GM18868 (cell line): ENCODE measurements at regions not wholly inside any gene's neighbourhood (a gene's known extent, or its start where the extent isn't known, plus 50 kb on each side); places are given as distances from the start of the nearest gene placed in this dataset.

ENCODE experiments used
- ATAC-seq: cut with Tn5 transposase; IDR thresholded peaks from one replicate; pipeline ENCODE4 v1.9.1; 2021; ENCODE audit warnings: mild to moderate bottlenecking, moderate library complexity; ENCODE audit not compliant: unreplicated experiment

GRCh38 chr5:73339711-73340110 lies 108.9 kb downstream of the FOXD1 start:
- no peak for ATAC-seq

DNA sequence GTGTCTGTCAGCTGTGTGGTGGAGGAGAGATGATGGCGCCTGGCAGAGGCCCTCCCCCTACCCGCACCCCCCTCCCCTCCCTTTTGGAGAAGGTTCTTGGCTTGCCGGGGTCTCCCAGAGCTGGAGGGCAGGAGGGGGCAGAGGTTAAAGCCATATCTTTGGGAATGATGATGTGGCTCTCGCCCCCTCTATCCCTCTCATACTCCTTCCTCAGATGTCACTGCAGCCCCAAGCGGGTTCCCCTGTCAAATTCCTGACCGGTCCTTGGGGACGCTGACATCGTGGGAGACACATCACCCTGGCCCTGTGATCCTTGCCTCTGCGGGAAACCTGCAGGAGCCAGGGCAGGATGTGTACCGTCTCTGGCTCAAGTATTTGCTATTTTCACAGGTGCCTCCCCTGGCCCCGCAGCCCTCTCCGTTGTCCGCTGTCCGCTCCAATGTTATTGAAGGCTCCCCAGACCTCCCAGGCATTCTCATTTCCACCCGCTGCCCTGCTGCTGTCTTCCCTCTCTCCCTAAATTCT lies 109.5 kb downstream of the FOXD1 start:
- ATAC-seq = no peak

DNA sequence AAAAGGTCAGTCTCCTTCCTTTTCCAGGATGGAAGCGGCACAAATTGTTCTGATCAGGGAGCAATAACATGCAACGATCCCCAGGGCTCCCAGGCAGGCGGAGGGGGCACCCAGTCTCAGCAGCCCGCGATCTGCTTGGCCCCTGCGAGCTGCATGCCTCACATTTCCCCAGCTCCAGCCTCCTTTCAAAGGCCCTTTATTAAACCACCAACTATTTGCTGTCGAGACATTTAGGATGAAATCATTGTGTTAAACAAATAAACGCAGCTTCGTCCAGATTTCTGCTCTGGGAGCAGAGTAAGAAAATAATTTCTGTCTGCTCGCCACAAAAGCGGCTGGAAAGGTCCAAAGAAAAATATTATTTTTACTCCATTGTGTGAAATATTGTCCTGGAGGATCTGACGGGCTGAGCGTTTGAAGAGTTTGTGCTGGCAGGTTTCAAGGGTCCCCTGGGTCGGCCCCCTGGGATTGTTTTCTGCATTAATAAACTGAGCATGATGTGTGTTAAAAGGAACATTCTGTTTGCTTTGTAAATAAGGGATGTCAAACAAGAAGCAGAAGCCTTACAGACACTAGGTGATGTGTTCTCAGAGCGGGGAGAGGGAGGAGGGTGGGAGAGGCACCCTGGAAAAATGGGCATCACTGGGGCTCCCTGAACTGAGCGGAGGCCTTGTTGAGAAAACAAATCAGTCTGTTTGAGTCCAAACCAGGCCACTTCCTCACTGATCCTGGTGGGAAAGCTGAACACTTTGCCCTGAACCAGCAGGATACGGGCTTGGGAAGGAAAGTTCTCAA lies 110.1 kb downstream of the FOXD1 start:
- no peak for ATAC-seq

GRCh38 chr5:73337586-73338255 lies 110.9 kb downstream of the FOXD1 start:
- ATAC-seq = no peak

- ATAC-seq = no peak
Observed at GRCh38 chr5:73336366-73336765, 112.2 kb downstream of the FOXD1 start.

- no peak for ATAC-seq
Observed at GRCh38 chr5:73333944-73334703, 114.5 kb downstream of the FOXD1 start.

DNA sequence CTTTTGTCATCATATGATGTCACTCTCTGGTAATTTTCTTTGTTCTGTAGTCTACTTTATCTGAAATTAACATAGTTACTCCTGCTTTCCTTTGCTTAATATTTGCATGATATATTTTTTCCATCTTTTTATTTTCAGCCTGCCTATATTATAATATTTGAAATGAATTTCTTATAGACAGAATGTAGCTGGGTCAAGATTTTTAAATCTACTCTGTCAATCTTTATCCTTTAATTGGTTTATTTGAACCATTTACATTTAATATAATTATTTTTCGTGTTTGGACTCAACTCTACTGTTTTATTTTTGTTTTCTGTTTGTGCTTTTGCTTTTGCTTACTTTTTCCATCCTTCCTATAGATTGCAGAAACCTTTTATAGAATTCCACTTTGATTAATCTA lies 118.0 kb downstream of the FOXD1 start:
- no peak for ATAC-seq

DNA sequence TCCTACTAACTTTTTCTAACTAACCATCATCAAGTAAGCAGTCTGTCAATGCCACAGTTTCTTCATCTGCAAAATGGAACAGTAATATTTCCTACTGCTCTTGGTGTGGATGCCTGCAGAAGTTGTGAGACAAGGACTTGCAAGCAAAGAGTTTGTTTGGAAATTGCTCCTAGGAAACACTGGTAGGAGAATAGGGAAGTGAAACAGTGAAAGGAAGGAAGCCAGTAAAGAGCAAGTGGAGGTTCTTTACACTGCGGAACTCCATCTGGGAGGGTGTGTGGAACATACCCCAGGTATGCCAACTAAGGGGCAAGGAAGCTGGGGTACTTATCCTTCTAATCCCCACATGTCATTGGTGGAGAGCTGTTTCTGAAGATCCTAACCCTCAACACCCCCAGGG lies 119.9 kb downstream of the FOXD1 start:
- no peak for ATAC-seq

- ATAC-seq = no peak
Observed at GRCh38 chr5:73327908-73328455, 120.6 kb downstream of the FOXD1 start.

- ATAC-seq = no peak
Observed at GRCh38 chr5:73325546-73325945, 123.0 kb downstream of the FOXD1 start.

- no peak for ATAC-seq
Observed at GRCh38 chr5:73323466-73323865, 125.1 kb downstream of the FOXD1 start.

- no peak for ATAC-seq
Observed at GRCh38 chr5:73322437-73323076, 126.0 kb downstream of the FOXD1 start.

DNA sequence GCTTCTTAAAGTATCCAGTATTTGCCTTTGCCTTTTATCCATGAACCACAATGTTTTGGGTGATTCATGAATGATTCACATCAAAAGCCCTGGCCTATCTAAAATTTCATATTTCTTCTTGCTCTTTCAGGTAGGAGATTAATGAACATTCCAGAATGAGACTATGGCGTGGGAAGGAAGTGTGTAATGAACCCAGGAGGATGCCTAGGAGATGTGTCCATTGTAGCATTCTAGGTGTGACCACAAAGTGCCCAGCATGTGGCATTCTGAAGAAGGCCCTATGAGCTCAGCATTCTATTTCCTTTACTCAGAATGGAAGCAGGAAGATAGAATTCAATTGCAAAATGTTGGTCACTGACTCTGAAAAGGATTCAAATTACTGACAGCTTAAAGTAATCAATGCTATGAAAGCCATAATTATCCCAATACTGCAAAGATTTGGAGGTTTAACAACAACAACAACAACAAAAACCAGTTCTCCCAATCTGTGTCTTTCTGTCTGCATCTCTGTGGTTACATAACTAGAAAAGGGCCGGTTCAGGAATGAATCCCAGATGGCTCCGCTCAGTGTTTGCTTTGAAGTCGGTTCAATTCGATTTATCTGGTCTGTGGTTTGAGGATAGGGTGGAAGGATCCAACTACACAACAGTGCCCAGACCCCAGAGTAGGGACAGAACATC lies 126.7 kb downstream of the FOXD1 start:
- no peak for ATAC-seq

DNA sequence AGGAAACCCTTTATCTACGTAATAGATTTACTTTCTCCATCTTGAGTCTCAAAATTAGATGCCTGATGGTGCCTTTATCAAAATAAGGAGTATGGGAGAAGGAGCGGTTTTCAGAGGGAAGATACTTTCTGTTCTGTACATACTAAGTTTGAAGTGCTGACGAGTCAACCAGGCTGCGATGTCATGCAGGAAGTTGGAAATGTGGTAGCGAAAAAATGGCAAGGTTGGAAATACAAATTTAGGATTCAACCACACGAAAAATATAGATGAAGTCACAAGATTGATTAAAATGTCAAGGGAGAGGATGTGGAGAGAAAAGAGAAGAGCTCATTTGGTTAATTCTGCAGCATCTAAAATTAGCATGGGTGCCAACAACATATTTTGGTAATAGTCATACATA lies 129.5 kb downstream of the FOXD1 start:
- no peak for ATAC-seq

- no peak for ATAC-seq
Observed at GRCh38 chr5:73318308-73318719, 130.3 kb downstream of the FOXD1 start.

DNA sequence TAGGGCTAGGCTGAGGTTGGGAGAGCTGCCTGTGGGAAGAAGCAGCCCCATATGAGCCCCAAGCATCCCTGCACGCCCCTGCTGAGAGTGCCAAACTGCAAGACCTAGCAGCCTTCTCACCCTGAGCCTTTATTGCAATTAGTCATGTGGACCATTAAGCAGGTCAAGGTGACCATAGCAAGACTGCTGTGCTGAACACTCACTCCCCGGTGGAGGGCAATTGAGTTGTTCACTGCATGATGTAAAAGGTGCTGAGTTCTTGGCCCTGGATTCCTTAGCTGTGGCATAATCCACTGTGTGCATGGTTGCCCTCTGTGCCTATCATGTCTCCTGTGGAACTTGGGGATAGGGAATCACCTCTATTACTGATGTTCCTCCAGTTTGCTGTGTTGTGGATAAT lies 131.1 kb downstream of the FOXD1 start:
- no peak for ATAC-seq

GRCh38 chr5:73314395-73315257 lies 134.0 kb downstream of the FOXD1 start:
- no peak for ATAC-seq

- ATAC-seq = no peak
Observed at GRCh38 chr5:73312872-73313510, 135.6 kb downstream of the FOXD1 start.
